ENCODE measurements at regions not wholly inside any gene's neighbourhood (a gene's known extent, or its start where the extent isn't known, plus 50 kb on each side); places are given as distances from the start of the nearest gene placed in this dataset.

DNA sequence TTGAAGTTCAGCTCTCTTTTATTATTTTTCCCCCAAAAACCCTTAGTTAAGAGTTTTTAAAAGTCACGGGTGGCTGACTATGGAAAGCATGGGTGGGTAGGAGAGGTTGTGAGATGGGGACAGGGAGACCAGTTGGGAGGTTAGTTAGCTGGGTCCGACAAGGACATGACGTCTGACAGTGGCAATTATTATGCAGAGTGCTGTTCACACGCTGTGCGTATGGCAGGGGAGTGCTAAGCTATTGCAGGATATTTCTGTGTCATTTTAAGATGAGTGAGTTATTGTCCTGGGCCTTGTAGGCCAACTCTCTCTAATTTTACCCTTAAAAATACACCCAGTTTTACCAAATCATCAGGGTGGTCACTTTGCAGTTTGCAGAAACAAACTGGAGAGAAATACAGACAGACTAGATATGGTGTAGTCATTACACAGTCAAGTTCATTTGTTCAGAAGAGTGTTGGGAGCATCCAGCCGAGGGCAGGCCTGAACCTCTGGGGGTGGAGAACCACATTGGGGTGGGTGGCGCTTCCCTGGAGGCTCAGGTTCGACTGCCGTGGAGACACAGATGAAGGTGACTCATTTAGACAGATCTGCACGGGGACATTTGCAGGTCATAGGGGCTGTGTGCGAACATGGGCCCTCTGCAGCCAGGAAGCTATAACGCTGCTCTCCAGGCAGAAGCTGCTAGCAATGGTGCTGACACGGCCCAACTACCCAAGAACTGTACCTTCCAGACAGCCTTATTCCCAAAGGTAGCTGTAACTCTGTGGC, 307.6 kb downstream of the QKI start:
- TF ChIP-seq FOXP2 (optimal IDR thresholded peaks at IDR 0.05; ENCODE audit: control extremely low read depth, extremely low read length, insufficient read depth) (no peak), POLR2AphosphoS5 (IDR thresholded peaks at IDR 0.05; ENCODE audit: borderline replicate concordance, low read depth, low read length) (no peak), EZH2 (IDR thresholded peaks at IDR 0.05) (no peak)
- no peak for DNase-seq (ENCODE audit: low read depth, low spot score)
- Histone ChIP-seq H3K36me3 (ENCODE audit: insufficient read depth, low read length) (no peaks in the 10 kb centered on the region), H3K9me3 (ENCODE audit: low read depth, low read length) (no peaks in the 10 kb centered on the region), H3K27ac (no peak overlapping the region), H3K4me3 (no peak overlapping the region), H3K9ac (ENCODE audit: insufficient read length) (no peak overlapping the region)

- H3K4me3 ChIP-seq = no peak overlapping the region
- DNase-seq (ENCODE audit: low read depth, low spot score) = no peak
- TF ChIP-seq FOXP2 (optimal IDR thresholded peaks at IDR 0.05; ENCODE audit: control extremely low read depth, extremely low read length, insufficient read depth) (no peak), EZH2 (IDR thresholded peaks at IDR 0.05) (no peak), POLR2AphosphoS5 (IDR thresholded peaks at IDR 0.05; ENCODE audit: borderline replicate concordance, low read depth, low read length) (no peak)
Measured at GRCh38 chr6:163721435-163721834, 306.9 kb downstream of the QKI start.

GRCh38 chr6:163720460-163721235, 306.1 kb downstream of the QKI start:
- Histone ChIP-seq H3K9me3 (ENCODE audit: low read depth, low read length) (no peaks in the 10 kb centered on the region), H3K4me3 (no peak overlapping the region), H3K27ac (no peak overlapping the region), H3K9ac (ENCODE audit: insufficient read length) (no peak overlapping the region), H3K36me3 (ENCODE audit: insufficient read depth, low read length) (no peaks in the 10 kb centered on the region)
- TF ChIP-seq EZH2 (IDR thresholded peaks at IDR 0.05) = no peak
- no peak for TF ChIP-seq POLR2AphosphoS5 (IDR thresholded peaks at IDR 0.05; ENCODE audit: borderline replicate concordance, low read depth, low read length)
- TF ChIP-seq FOXP2 (optimal IDR thresholded peaks at IDR 0.05; ENCODE audit: control extremely low read depth, extremely low read length, insufficient read depth) = no peak
- no peak for DNase-seq (ENCODE audit: low read depth, low spot score)

More at GRCh38 chr6:163721435-163721834, 306.9 kb downstream of the QKI start:
- Histone ChIP-seq H3K27ac (no peak overlapping the region), H3K9me3 (ENCODE audit: low read depth, low read length) (no peaks in the 10 kb centered on the region), H3K36me3 (ENCODE audit: insufficient read depth, low read length) (no peaks in the 10 kb centered on the region), H3K9ac (ENCODE audit: insufficient read length) (no peak overlapping the region)

GRCh38 chr6:163720005-163720404, 305.5 kb downstream of the QKI start:
- Histone ChIP-seq H3K9me3 (ENCODE audit: low read depth, low read length) (no peaks in the 10 kb centered on the region), H3K9ac (ENCODE audit: insufficient read length) (no peak overlapping the region), H3K27ac (no peak overlapping the region), H3K36me3 (ENCODE audit: insufficient read depth, low read length) (no peaks in the 10 kb centered on the region), H3K4me3 (no peak overlapping the region)
- no peak for DNase-seq (ENCODE audit: low read depth, low spot score)
- TF ChIP-seq EZH2 (IDR thresholded peaks at IDR 0.05) = no peak
- TF ChIP-seq FOXP2 (optimal IDR thresholded peaks at IDR 0.05; ENCODE audit: control extremely low read depth, extremely low read length, insufficient read depth) = no peak
- TF ChIP-seq POLR2AphosphoS5 (IDR thresholded peaks at IDR 0.05; ENCODE audit: borderline replicate concordance, low read depth, low read length) = no peak

DNA sequence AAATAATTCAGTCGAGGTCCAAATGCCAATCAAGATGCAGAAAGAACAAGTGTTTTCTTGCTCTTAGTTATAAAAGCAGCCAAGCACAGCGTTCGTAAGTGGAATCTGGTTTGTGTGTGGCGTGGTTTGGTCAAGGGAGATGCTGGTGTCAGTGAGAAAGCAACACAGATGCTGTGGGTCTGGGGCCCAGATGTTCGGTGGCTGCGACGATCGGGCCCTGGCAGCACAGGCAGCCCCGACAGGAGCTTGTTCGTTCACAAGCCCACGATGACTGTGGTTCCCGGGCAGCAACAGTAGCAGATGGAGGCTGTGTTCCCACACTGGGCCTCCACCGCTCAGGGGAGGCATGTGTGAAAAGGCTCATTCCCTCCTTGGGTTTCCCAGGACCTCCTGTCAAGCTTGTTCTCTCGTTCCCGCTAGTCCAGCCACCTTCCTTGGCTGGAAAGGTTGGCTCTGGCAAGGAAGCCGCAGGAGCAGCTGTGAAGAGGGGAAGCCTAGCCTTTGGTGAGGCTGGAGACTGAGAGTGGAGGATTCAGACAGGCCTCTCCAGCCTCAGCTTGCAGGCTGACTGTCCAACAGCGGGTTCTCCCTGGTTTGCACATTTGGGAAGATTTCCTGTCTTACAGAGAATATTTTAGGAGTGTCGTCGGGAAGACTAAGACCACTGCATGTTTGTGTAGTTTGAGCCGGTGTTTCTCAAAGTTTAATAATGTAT, 304.7 kb downstream of the QKI start:
- TF ChIP-seq FOXP2 (optimal IDR thresholded peaks at IDR 0.05; ENCODE audit: control extremely low read depth, extremely low read length, insufficient read depth) (no peak), POLR2AphosphoS5 (IDR thresholded peaks at IDR 0.05; ENCODE audit: borderline replicate concordance, low read depth, low read length) (no peak), EZH2 (IDR thresholded peaks at IDR 0.05) (no peak)
- H3K27ac ChIP-seq = no peak overlapping the region
- no peaks in the 10 kb centered on the region for H3K9me3 ChIP-seq (ENCODE audit: low read depth, low read length)
- no peak overlapping the region for H3K4me3 ChIP-seq
- H3K36me3 ChIP-seq (ENCODE audit: insufficient read depth, low read length) = no peaks in the 10 kb centered on the region
- no peak overlapping the region for H3K9ac ChIP-seq (ENCODE audit: insufficient read length)
- no peak for DNase-seq (ENCODE audit: low read depth, low spot score)

GRCh38 chr6:163718537-163718936, 304.0 kb downstream of the QKI start:
- H3K9me3 ChIP-seq (ENCODE audit: low read depth, low read length) = no peaks in the 10 kb centered on the region
- H3K36me3 ChIP-seq (ENCODE audit: insufficient read depth, low read length) = no peaks in the 10 kb centered on the region
- TF ChIP-seq POLR2AphosphoS5 (IDR thresholded peaks at IDR 0.05; ENCODE audit: borderline replicate concordance, low read depth, low read length) = no peak
- no peak for TF ChIP-seq FOXP2 (optimal IDR thresholded peaks at IDR 0.05; ENCODE audit: control extremely low read depth, extremely low read length, insufficient read depth)
- TF ChIP-seq EZH2 (IDR thresholded peaks at IDR 0.05) = no peak
- H3K27ac ChIP-seq = no peak overlapping the region
- H3K4me3 ChIP-seq = no peak overlapping the region
- no peak for DNase-seq (ENCODE audit: low read depth, low spot score)
- no peak overlapping the region for H3K9ac ChIP-seq (ENCODE audit: insufficient read length)

GRCh38 chr6:163717106-163717764, 302.7 kb downstream of the QKI start:
- TF ChIP-seq FOXP2 (optimal IDR thresholded peaks at IDR 0.05; ENCODE audit: control extremely low read depth, extremely low read length, insufficient read depth) (no peak), POLR2AphosphoS5 (IDR thresholded peaks at IDR 0.05; ENCODE audit: borderline replicate concordance, low read depth, low read length) (no peak), EZH2 (IDR thresholded peaks at IDR 0.05) (no peak)
- H3K9ac ChIP-seq (ENCODE audit: insufficient read length) = no peak overlapping the region
- H3K36me3 ChIP-seq (ENCODE audit: insufficient read depth, low read length) = no peaks in the 10 kb centered on the region
- H3K4me3 ChIP-seq = no peak overlapping the region
- H3K27ac ChIP-seq = no peak overlapping the region
- DNase-seq (ENCODE audit: low read depth, low spot score) = no peak
- no peaks in the 10 kb centered on the region for H3K9me3 ChIP-seq (ENCODE audit: low read depth, low read length)
